ENCODE measurements at regions not wholly inside any gene's neighbourhood (a gene's known extent, or its start where the extent isn't known, plus 50 kb on each side); places are given as distances from the start of the nearest gene placed in this dataset.

DNA sequence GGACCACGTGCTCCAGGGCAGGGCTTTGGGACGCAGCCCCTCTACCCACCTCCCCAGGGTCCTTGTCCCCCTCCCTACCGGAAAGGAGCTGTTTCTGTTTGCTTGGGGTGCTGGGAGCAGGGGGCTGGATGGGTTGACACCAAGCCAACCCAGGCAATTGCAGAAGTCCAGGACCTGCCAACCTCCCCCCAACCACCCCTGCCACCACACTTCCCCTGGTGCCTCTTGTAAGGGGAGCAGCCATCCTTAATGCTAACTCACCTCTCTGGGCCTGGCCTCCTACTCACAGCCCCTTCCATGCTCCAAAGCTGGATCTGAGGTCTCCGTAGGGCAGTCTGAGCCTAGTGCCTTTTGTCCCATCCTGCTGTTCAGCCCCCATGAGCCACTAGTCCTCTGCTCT lies 631.9 kb downstream of the BCOR start:
- TF ChIP-seq, protein P1, sequence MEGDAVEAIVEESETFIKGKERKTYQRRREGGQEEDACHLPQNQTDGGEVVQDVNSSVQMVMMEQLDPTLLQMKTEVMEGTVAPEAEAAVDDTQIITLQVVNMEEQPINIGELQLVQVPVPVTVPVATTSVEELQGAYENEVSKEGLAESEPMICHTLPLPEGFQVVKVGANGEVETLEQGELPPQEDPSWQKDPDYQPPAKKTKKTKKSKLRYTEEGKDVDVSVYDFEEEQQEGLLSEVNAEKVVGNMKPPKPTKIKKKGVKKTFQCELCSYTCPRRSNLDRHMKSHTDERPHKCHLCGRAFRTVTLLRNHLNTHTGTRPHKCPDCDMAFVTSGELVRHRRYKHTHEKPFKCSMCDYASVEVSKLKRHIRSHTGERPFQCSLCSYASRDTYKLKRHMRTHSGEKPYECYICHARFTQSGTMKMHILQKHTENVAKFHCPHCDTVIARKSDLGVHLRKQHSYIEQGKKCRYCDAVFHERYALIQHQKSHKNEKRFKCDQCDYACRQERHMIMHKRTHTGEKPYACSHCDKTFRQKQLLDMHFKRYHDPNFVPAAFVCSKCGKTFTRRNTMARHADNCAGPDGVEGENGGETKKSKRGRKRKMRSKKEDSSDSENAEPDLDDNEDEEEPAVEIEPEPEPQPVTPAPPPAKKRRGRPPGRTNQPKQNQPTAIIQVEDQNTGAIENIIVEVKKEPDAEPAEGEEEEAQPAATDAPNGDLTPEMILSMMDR (IDR thresholded peaks at IDR 0.05; ENCODE audit: insufficient read depth, low read length, poor library complexity, severe bottlenecking) = no peak
- H3K27me3 ChIP-seq (ENCODE audit: control insufficient read depth, insufficient read depth, low read length) = peaks cover 7% of the 10 kb centered on the region

DNA sequence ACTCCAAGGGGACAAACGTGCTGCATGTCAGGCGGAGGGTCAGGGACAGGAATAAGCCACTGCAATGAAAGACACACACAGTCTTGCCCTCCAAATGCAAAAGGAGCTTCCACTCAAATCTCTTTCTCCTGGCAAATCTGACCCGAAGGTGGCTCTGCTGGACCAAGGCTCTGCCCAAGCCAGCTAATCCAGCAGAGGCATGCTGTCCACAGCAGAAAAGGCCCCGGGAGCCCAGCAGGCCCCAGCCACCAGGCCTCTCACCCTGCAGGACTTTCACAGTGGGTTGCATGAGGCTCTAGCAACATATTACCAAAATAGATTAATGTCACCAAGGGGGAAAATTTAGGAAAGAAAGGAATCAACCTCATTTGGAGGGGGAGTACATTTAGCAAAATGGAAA lies 628.6 kb downstream of the BCOR start:
- TF ChIP-seq, protein P1 (IDR thresholded peaks at IDR 0.05; ENCODE audit: insufficient read depth, low read length, poor library complexity, severe bottlenecking) = no peak
- peaks cover 6% of the 10 kb centered on the region for H3K27me3 ChIP-seq (ENCODE audit: control insufficient read depth, insufficient read depth, low read length)
- H3K36me3 ChIP-seq (ENCODE audit: control insufficient read depth, insufficient read depth, low read length) = no peaks in the 10 kb centered on the region
- no peak for DNase-seq (ENCODE audit: low read depth)
- H3K4me3 ChIP-seq (ENCODE audit: low read depth, low read length) = no peak overlapping the region

More for the DNA sequence above, 631.9 kb downstream of the BCOR start:
- Histone ChIP-seq H3K4me3 (ENCODE audit: low read depth, low read length) (no peak overlapping the region), H3K36me3 (ENCODE audit: control insufficient read depth, insufficient read depth, low read length) (no peaks in the 10 kb centered on the region)
- no peak for DNase-seq (ENCODE audit: low read depth)

DNA sequence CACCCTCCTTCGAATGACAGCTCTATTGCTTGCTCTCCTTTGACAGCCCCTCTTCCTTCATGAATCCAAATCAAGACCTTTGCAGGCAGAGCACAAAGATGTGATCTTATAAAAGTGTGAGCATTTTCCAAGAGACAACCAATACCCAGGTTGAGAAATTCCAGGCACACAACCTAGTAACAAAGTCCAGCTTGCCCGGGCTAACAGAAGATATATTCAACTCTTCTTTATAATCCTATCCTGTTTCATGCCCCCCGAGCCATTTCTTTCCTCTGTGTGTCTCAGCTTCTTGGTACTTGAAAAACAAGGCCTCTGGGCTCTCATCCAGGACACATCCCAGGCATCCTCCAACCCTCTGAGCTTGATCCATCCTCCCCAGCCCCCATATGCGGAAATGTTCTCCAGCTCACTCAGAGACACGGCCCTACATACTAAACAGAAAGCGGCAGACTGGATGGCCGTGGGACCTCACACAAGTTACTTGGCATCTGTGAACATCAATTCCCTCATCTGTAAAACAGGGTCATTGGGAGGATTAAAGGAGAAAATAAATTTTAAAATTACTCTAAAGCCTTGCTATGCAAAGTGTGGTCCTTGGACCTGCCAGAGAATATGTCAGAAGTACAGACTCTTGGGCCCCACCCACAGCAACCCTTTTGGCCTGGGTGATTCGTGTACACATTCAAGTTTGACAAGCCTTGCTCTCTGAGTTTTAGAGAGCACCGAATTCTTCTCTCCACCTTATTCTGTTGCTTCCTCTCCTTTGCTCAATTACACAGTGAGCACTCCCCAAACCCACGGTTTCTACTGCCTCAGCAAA lies 627.0 kb downstream of the BCOR start:
- DNase-seq (ENCODE audit: low read depth) = no peak
- TF ChIP-seq, protein P1 (IDR thresholded peaks at IDR 0.05; ENCODE audit: insufficient read depth, low read length, poor library complexity, severe bottlenecking) = no peak
- Histone ChIP-seq H3K4me3 (ENCODE audit: low read depth, low read length) (no peak overlapping the region), H3K27me3 (ENCODE audit: control insufficient read depth, insufficient read depth, low read length) (no peaks in the 10 kb centered on the region), H3K36me3 (ENCODE audit: control insufficient read depth, insufficient read depth, low read length) (no peaks in the 10 kb centered on the region)

DNA sequence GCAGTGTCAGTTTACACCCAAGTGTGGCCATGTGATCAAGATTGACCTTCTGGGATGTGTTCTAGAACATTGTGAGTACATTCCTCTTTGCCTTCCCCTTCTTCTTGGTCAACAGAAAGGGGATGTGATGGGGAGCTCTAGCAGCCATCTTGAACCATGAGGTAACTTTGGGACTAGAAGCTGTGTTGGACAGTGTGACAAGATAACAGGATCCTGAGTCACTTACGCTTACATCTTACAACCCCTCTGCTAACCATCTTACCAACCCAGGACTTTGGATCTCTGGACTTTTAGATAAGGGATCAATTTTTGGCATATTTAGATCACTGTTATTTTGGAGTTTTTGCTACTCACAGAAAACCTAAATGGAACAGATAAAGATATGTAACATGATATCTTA lies 625.6 kb downstream of the BCOR start:
- DNase-seq (ENCODE audit: low read depth) = no peak
- TF ChIP-seq, protein P1 (IDR thresholded peaks at IDR 0.05; ENCODE audit: insufficient read depth, low read length, poor library complexity, severe bottlenecking) = no peak
- no peak overlapping the region for H3K4me3 ChIP-seq (ENCODE audit: low read depth, low read length)
- no peaks in the 10 kb centered on the region for H3K36me3 ChIP-seq (ENCODE audit: control insufficient read depth, insufficient read depth, low read length)
- no peaks in the 10 kb centered on the region for H3K27me3 ChIP-seq (ENCODE audit: control insufficient read depth, insufficient read depth, low read length)

DNA sequence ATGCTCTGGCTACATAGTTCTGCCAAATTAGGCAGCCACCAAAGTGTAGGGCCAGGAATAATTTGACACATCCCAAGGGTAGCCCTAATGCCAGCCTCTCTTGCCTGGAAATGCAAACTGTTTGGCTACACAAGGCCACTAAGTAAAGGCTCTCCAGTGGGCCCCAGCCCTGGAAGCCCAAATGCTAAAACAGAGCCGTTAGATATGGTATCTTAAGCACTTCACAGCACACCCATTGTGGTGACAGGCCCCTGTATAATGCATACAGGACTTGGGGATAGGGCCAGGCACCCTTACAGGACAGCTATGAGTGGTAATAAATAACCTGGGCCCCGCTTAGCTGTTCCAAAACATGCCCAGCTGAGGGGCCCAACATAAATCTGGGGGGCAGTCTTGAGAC lies 623.9 kb downstream of the BCOR start:
- Histone ChIP-seq H3K36me3 (ENCODE audit: control insufficient read depth, insufficient read depth, low read length) (no peaks in the 10 kb centered on the region), H3K27me3 (ENCODE audit: control insufficient read depth, insufficient read depth, low read length) (no peaks in the 10 kb centered on the region), H3K4me3 (ENCODE audit: low read depth, low read length) (no peak overlapping the region)
- DNase-seq (ENCODE audit: low read depth) = no peak
- TF ChIP-seq, protein P1 (IDR thresholded peaks at IDR 0.05; ENCODE audit: insufficient read depth, low read length, poor library complexity, severe bottlenecking) = no peak

DNA sequence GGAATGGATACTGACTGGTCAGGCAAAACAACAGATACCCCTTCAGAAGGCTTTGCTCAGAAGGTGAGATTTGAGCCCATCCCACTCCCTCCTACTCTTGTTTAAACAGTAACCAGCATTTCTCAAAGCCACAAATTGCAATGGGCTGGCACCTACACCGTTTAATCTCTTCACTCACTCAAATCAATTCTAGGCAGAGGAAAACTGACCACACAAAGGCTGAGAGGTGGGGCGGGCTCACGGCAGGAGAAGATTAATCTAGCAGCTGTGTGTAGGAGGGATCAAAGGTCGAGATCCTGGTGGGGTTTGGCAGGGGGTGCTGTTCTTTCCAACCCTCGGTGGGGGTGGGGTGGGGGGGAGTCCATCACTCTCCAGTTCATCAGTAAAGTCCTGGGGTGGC lies 622.4 kb downstream of the BCOR start:
- DNase-seq (ENCODE audit: low read depth) = no peak
- TF ChIP-seq, protein P1 (IDR thresholded peaks at IDR 0.05; ENCODE audit: insufficient read depth, low read length, poor library complexity, severe bottlenecking) = no peak
- no peaks in the 10 kb centered on the region for H3K27me3 ChIP-seq (ENCODE audit: control insufficient read depth, insufficient read depth, low read length)
- H3K4me3 ChIP-seq (ENCODE audit: low read depth, low read length) = no peak overlapping the region
- H3K36me3 ChIP-seq (ENCODE audit: control insufficient read depth, insufficient read depth, low read length) = no peaks in the 10 kb centered on the region
